HEK293T (cell line): ENCODE measurements at regions not wholly inside any gene's neighbourhood (a gene's known extent, or its start where the extent isn't known, plus 50 kb on each side); places are given as distances from the start of the nearest gene placed in this dataset.

ENCODE experiments used
- CTCF ChIA-PET: fragments of 350-600 bp; formaldehyde crosslinking; extraction: SDS; loops from one replicate; lab custom pipeline; 2021; ENCODE audit warnings: antibody characterized with exemption, inconsistent platforms; lab: Yijun Ruan, JAX
- POLR2A ChIA-PET: fragments of 350-600 bp; formaldehyde crosslinking; extraction: SDS; loops from one replicate; lab custom pipeline; 2020; ENCODE audit warnings: antibody characterized with exemption, inconsistent platforms; lab: Yijun Ruan, JAX
- DNase-seq: peaks from one replicate; pipeline ENCODE4 v3.0.0; 2012; ENCODE audit warnings: mixed read lengths; ENCODE audit errors: extremely low spot score
- ARNT ChIP-seq: fragments of 450-650 bp; IDR thresholded peaks from 2 replicates; pipeline ENCODE4 v1.6.1; 2017; ENCODE audit warnings: mild to moderate bottlenecking
- BHLHE40 ChIP-seq: fragments of 450-650 bp; IDR thresholded peaks from 2 replicates; pipeline ENCODE4 v1.6.1; 2016; ENCODE audit warnings: mild to moderate bottlenecking, moderate library complexity, borderline replicate concordance
- CTBP1 ChIP-seq: fragments of 450-650 bp; IDR thresholded peaks from 2 replicates; pipeline ENCODE4 v1.6.1; 2016; ENCODE audit warnings: borderline replicate concordance
- ELF4 ChIP-seq: fragments of 450-650 bp; IDR thresholded peaks from 2 replicates; pipeline ENCODE4 v1.6.1; 2017; ENCODE audit warnings: antibody characterized with exemption
- FOXA1 ChIP-seq: fragments of 450-650 bp; IDR thresholded peaks from 2 replicates; pipeline ENCODE4 v1.6.1; 2016; ENCODE audit warnings: mild to moderate bottlenecking
- FOXK2 ChIP-seq: fragments of 450-650 bp; IDR thresholded peaks from 2 replicates; pipeline ENCODE4 v1.6.1; 2016; ENCODE audit warnings: mild to moderate bottlenecking
- FOXM1 ChIP-seq: fragments of 450-650 bp; IDR thresholded peaks from 2 replicates; pipeline ENCODE4 v1.6.1; 2017; ENCODE audit warnings: mild to moderate bottlenecking, borderline replicate concordance
- HDGF ChIP-seq: fragments of 450-650 bp; IDR thresholded peaks from 2 replicates; pipeline ENCODE4 v1.6.1; 2017; ENCODE audit warnings: antibody characterized with exemption, borderline replicate concordance
- L3MBTL2 ChIP-seq: fragments of 450-650 bp; conservative IDR thresholded peaks from 2 replicates; pipeline ENCODE4 v1.6.1; 2016; ENCODE audit warnings: mild to moderate bottlenecking
- LEF1 ChIP-seq: fragments of 450-650 bp; IDR thresholded peaks from 2 replicates; pipeline ENCODE4 v1.6.1; 2017; ENCODE audit warnings: mild to moderate bottlenecking, borderline replicate concordance
- NFRKB ChIP-seq: fragments of 450-650 bp; IDR thresholded peaks from 2 replicates; pipeline ENCODE4 v1.6.1; 2016; ENCODE audit warnings: mild to moderate bottlenecking, moderate library complexity
- PKNOX1 ChIP-seq: fragments of 450-650 bp; IDR thresholded peaks from 2 replicates; pipeline ENCODE4 v1.6.1; 2016
- SP1 ChIP-seq: fragments of 450-650 bp; IDR thresholded peaks from 2 replicates; pipeline ENCODE4 v1.6.1; 2017
- SUZ12 ChIP-seq: fragments of 450-650 bp; IDR thresholded peaks from 2 replicates; pipeline ENCODE4 v1.6.1; 2016; ENCODE audit warnings: mild to moderate bottlenecking
- TARDBP ChIP-seq: fragments of 450-650 bp; IDR thresholded peaks from 2 replicates; pipeline ENCODE4 v1.6.1; 2016
- ZNF384 ChIP-seq: fragments of 450-650 bp; IDR thresholded peaks from 2 replicates; pipeline ENCODE4 v1.6.1; 2016

- CTCF ChIA-PET, result no interaction called here
- POLR2A ChIA-PET, result no interaction called here
- no peak for DNase-seq
- TF ChIP-seq HDGF (no peak), NFRKB (no peak), SP1 (no peak), PKNOX1 (no peak), ARNT (no peak), BHLHE40 (no peak), L3MBTL2 (no peak), ZNF384 (no peak), SUZ12 (no peak), FOXA1 (no peak), ELF4 (no peak), CTBP1 (no peak), LEF1 (no peak), FOXM1 (no peak), TARDBP (no peak), FOXK2 (no peak)
Measured at GRCh38 chr6:101070044-101070608, 189.0 kb upstream of the ASCC3 start.

GRCh38 chr6:101077344-101077743 lies 196.2 kb upstream of the ASCC3 start:
- POLR2A ChIA-PET, result no interaction called here
- DNase-seq, result no peak
- no peak for TF ChIP-seq CTBP1
- TF ChIP-seq BHLHE40, result no peak
- no peak for TF ChIP-seq NFRKB
- TF ChIP-seq TARDBP, result no peak
- no peak for TF ChIP-seq LEF1
- no peak for TF ChIP-seq L3MBTL2
- no peak for TF ChIP-seq SP1
- TF ChIP-seq HDGF, result no peak
- no peak for TF ChIP-seq SUZ12
- no peak for TF ChIP-seq ELF4
- no peak for TF ChIP-seq ZNF384
- no peak for TF ChIP-seq PKNOX1
- TF ChIP-seq FOXA1, result no peak
- TF ChIP-seq ARNT, result no peak
- TF ChIP-seq FOXK2, result no peak
- CTCF ChIA-PET, result no interaction called here

- no peak for DNase-seq
- no peak for TF ChIP-seq LEF1
- no peak for TF ChIP-seq ELF4
- TF ChIP-seq FOXM1, result no peak
- no peak for TF ChIP-seq ZNF384
- TF ChIP-seq TARDBP, result no peak
- TF ChIP-seq L3MBTL2, result no peak
- TF ChIP-seq NFRKB, result no peak
- ChIA-PET CTCF (no interaction called here), POLR2A (no interaction called here)
Measured at GRCh38 chr6:101079696-101080270, 198.7 kb upstream of the ASCC3 start.

GRCh38 chr6:101080597-101080996 lies 199.5 kb upstream of the ASCC3 start:
- ChIA-PET POLR2A (no interaction called here), CTCF (no interaction called here)
- DNase-seq, result no peak
- TF ChIP-seq FOXM1, result no peak
- TF ChIP-seq PKNOX1, result peak; percentile 73

- DNase-seq, result no peak
- no peak for TF ChIP-seq ELF4
- no peak for TF ChIP-seq ZNF384
- no peak for TF ChIP-seq ARNT
- POLR2A ChIA-PET, result no interaction called here
- CTCF ChIA-PET, result no interaction called here
Measured at GRCh38 chr6:101083533-101084175, 202.5 kb upstream of the ASCC3 start.

- ChIA-PET CTCF (no interaction called here), POLR2A (interaction anchor here (0.6 kb wide), 1 partner anchor 45 kb away, joined by 3 read pairs; no protein-coding TSS in a partner anchor)
- no peak for DNase-seq
- TF ChIP-seq HDGF (no peak), ZNF384 (no peak), NFRKB (no peak), SP1 (no peak), CTBP1 (no peak), TARDBP (no peak), BHLHE40 (no peak), L3MBTL2 (no peak), LEF1 (no peak), FOXK2 (no peak), SUZ12 (no peak), PKNOX1 (no peak), FOXA1 (no peak)
Measured at GRCh38 chr6:101085327-101085726, 204.2 kb upstream of the ASCC3 start.
